ENCODE measurements at regions not wholly inside any gene's neighbourhood (a gene's known extent, or its start where the extent isn't known, plus 50 kb on each side); places are given as distances from the start of the nearest gene placed in this dataset.

- TF ChIP-seq CTCF (conservative IDR thresholded peaks at IDR 0.05 in 1 of 2, IDR thresholded peaks at IDR 0.05 in 1 of 2; ENCODE audit: low read depth in 1 of 2, low read length in 2 of 2), result no peak
- TF ChIP-seq EZH2 (IDR thresholded peaks at IDR 0.05; ENCODE audit: low read length, missing control alignments), result no peak
These were observed 1398.3 kb upstream of the CDH6 start for GRCh38 chr5:29795096-29795652.

Measured in fibroblast of lung (primary cell).